GM20431 (cell line): ENCODE measurements at regions not wholly inside any gene's neighbourhood (a gene's known extent, or its start where the extent isn't known, plus 50 kb on each side); places are given as distances from the start of the nearest gene placed in this dataset.
"Not testable (repeated sequence)": the region's sequence is repeated elsewhere in the genome, so short reads cannot be mapped to it uniquely, and the experiment has no call there.

Experiments used
- in situ Hi-C: fragments of 300-500 bp; cut with MseI, MboI; formaldehyde crosslinking; loops from one replicate; pipeline ENCODE4 v1.15.0; 2020; ENCODE audit warnings: low sequenced_read_pairs; ENCODE audit not compliant: unreplicated experiment

- in situ Hi-C loops: no loop called here
Observed at GRCh38 chr4:112708772-112709171, 71.8 kb downstream of the LARP7 start.

- in situ Hi-C loops: no loop called here
Observed at GRCh38 chr4:112714922-112715901, 78.3 kb downstream of the LARP7 start.

- in situ Hi-C loops: no loop called here
Observed at GRCh38 chr4:112717856-112718255, 80.9 kb downstream of the LARP7 start.

- in situ Hi-C loops: no loop called here
Observed at GRCh38 chr4:112721627-112722026, 84.7 kb downstream of the LARP7 start.

- in situ Hi-C loops: no loop called here
Observed at GRCh38 chr4:112726041-112726440, 89.1 kb downstream of the LARP7 start.

- in situ Hi-C loops: not testable (repeated sequence)
Observed at GRCh38 chr4:112727728-112728127, 90.8 kb downstream of the LARP7 start.

- in situ Hi-C loops: no loop called here
Observed at GRCh38 chr4:112731715-112732114, 94.8 kb downstream of the LARP7 start.

GRCh38 chr4:112732142-112732541 lies 95.2 kb downstream of the LARP7 start:
- in situ Hi-C loops: no loop called here

GRCh38 chr4:112735474-112735951 lies 98.6 kb downstream of the LARP7 start:
- in situ Hi-C loops: no loop called here

- in situ Hi-C loops: no loop called here
Observed at GRCh38 chr4:112736718-112737135, 99.8 kb downstream of the LARP7 start.

- in situ Hi-C loops: no loop called here
Observed at GRCh38 chr4:112739442-112739841, 102.5 kb downstream of the LARP7 start.

GRCh38 chr4:112747036-112747435 lies 110.1 kb downstream of the LARP7 start:
- in situ Hi-C loops: no loop called here

GRCh38 chr4:112748352-112748878 lies 111.5 kb downstream of the LARP7 start:
- in situ Hi-C loops: no loop called here

- in situ Hi-C loops: loop anchor here (25.0 kb wide), 1 partner anchor 413 kb away; no protein-coding TSS in a partner anchor
Observed at GRCh38 chr4:112750749-112751148, 113.8 kb downstream of the LARP7 start.

GRCh38 chr4:112751447-112751846 lies 114.5 kb downstream of the LARP7 start:
- in situ Hi-C loops: loop anchor here (25.0 kb wide), 1 partner anchor 414 kb away; no protein-coding TSS in a partner anchor

GRCh38 chr4:112752061-112752460 lies 115.1 kb downstream of the LARP7 start:
- in situ Hi-C loops: loop anchor here (25.0 kb wide), 1 partner anchor 415 kb away; no protein-coding TSS in a partner anchor

- in situ Hi-C loops: loop anchor here (25.0 kb wide), 1 partner anchor 415 kb away; no protein-coding TSS in a partner anchor
Observed at GRCh38 chr4:112752510-112752909, 115.6 kb downstream of the LARP7 start.

GRCh38 chr4:112753333-112753732 lies 116.4 kb downstream of the LARP7 start:
- in situ Hi-C loops: loop anchor here (25.0 kb wide), 1 partner anchor 416 kb away; no protein-coding TSS in a partner anchor

GRCh38 chr4:112759313-112759712 lies 122.4 kb downstream of the LARP7 start:
- in situ Hi-C loops: loop anchor here (25.0 kb wide), 1 partner anchor 422 kb away; no protein-coding TSS in a partner anchor

- in situ Hi-C loops: loop anchor here (10.0 to 25.0 kb wide), 2 partner anchors 131 to 428 kb away; partner anchors contain the start of genes LARP7 and ZGRF1
Observed at GRCh38 chr4:112765317-112765974, 128.5 kb downstream of the LARP7 start.
